ENCODE measurements at regions not wholly inside any gene's neighbourhood (a gene's known extent, or its start where the extent isn't known, plus 50 kb on each side); places are given as distances from the start of the nearest gene placed in this dataset.
"Not testable (repeated sequence)": the region's sequence is repeated elsewhere in the genome, so short reads cannot be mapped to it uniquely, and the experiment has no call there.

DNA sequence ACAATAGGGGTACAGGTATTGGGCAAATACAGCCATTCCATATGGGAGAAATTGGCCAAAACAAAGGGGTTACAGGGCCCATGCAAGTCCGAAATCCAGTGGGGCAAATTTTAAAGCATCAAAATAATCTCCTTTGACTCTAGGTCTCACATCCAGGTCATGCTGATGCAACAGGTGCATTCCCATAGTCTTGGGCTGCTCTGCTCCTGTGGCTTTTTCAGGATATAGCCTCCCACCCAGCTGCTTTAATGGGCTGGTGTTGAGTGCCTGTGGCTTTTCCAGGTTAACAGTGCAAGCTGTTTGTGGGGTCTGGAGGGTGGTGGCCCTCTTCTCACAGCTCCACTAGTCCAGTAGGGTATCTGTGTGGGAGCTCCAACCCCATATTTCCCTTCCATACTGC, 607.1 kb downstream of the MEI4 start:
- no peak for DNase-seq
- H3K9ac ChIP-seq (ENCODE audit: low read length): no peak overlapping the region
- H3K9me3 ChIP-seq (ENCODE audit: control insufficient read depth, low read length): no peaks in the 10 kb centered on the region
- no peak overlapping the region for H2AFZ ChIP-seq (ENCODE audit: low read depth, low read length)
- H3K27ac ChIP-seq (ENCODE audit: low read length, poor library complexity, severe bottlenecking): no peak overlapping the region
- no CpG with 5 or more reads among the region's 1 CpG for WGBS
- H2AK5ac ChIP-seq (ENCODE audit: low read length, severe bottlenecking): no peak overlapping the region
- no peak overlapping the region for H3K14ac ChIP-seq (ENCODE audit: low read length in 2 of 2)
- H2BK15ac ChIP-seq (ENCODE audit: low read depth, poor library complexity, severe bottlenecking): no peak overlapping the region
- H3K4me1 ChIP-seq (ENCODE audit: control insufficient read depth, insufficient read depth, low read depth, low read length): no peaks in the 10 kb centered on the region
- H4K8ac ChIP-seq (ENCODE audit: low read length): no peak overlapping the region
- H3K23ac ChIP-seq (ENCODE audit: low read length in 2 of 2): no peak overlapping the region
- no peak overlapping the region for H3K4me2 ChIP-seq (ENCODE audit: low read length, poor library complexity, severe bottlenecking)
- H2BK120ac ChIP-seq (ENCODE audit: low read depth, low read length): no peak overlapping the region
- no peak overlapping the region for H4K91ac ChIP-seq (ENCODE audit: low read length)
- no peak overlapping the region for H3K4me3 ChIP-seq (ENCODE audit: insufficient read depth in 1 of 2, low read depth in 1 of 2, low read length in 2 of 2)
- H3K79me1 ChIP-seq (replicated peaks; ENCODE audit: low read length, poor library complexity, severe bottlenecking): no peaks in the 10 kb centered on the region
- no peak overlapping the region for H3K4ac ChIP-seq (ENCODE audit: low read depth in 1 of 2, low read length in 2 of 2)
- no peak overlapping the region for H2BK5ac ChIP-seq (ENCODE audit: low read depth, low read length, poor library complexity, severe bottlenecking)
- H3K36me3 ChIP-seq (ENCODE audit: control insufficient read depth in 1 of 2, insufficient read depth in 2 of 2, low read depth in 1 of 2, low read length in 2 of 2): no peaks in the 10 kb centered on the region
- H3K27me3 ChIP-seq (ENCODE audit: control insufficient read depth in 1 of 2, insufficient read depth in 1 of 2, low read length in 2 of 2): no peaks in the 10 kb centered on the region
- H3K18ac ChIP-seq (ENCODE audit: low read depth in 1 of 2, low read length in 2 of 2): no peak overlapping the region
- no peak overlapping the region for H2BK12ac ChIP-seq (ENCODE audit: low read length in 2 of 2)

DNA sequence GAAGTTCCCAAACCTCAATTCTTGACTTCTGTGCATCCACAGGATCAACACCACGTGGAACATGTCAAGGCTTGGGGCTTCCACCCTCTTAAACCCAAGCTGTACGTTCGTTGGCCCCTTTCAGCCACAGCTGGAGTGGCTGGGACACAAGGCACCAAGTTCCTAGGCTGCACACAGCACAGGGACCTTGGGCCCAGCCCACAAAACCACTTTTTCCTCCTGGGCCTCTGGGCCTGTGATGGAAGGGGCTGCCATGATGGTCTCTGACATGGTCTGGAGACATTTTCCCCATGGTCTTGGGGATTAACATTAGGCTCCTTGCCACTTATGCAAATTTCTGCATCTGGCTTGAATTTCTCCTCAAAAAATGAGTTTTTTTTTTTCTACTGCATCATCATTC, 606.9 kb upstream of the IRAK1BP1 start:
- H3K23ac ChIP-seq (ENCODE audit: low read length in 2 of 2); H3K4me3 ChIP-seq (ENCODE audit: insufficient read depth in 1 of 2, low read depth in 1 of 2, low read length in 2 of 2); H3K36me3 ChIP-seq (ENCODE audit: control insufficient read depth in 1 of 2, insufficient read depth in 2 of 2, low read depth in 1 of 2, low read length in 2 of 2); H3K14ac ChIP-seq (ENCODE audit: low read length in 2 of 2); H3K27ac ChIP-seq (ENCODE audit: low read length, poor library complexity, severe bottlenecking); H2BK120ac ChIP-seq (ENCODE audit: low read depth, low read length); H2AK5ac ChIP-seq (ENCODE audit: low read length, severe bottlenecking); DNase-seq; H3K18ac ChIP-seq (ENCODE audit: low read depth in 1 of 2, low read length in 2 of 2); H3K9ac ChIP-seq (ENCODE audit: low read length); H3K79me1 ChIP-seq (replicated peaks; ENCODE audit: low read length, poor library complexity, severe bottlenecking); H4K91ac ChIP-seq (ENCODE audit: low read length); H3K27me3 ChIP-seq (ENCODE audit: control insufficient read depth in 1 of 2, insufficient read depth in 1 of 2, low read length in 2 of 2); H2BK12ac ChIP-seq (ENCODE audit: low read length in 2 of 2); H2BK15ac ChIP-seq (ENCODE audit: low read depth, poor library complexity, severe bottlenecking); H2AFZ ChIP-seq (ENCODE audit: low read depth, low read length); H3K4me1 ChIP-seq (ENCODE audit: control insufficient read depth, insufficient read depth, low read depth, low read length); H4K8ac ChIP-seq (ENCODE audit: low read length); H2BK5ac ChIP-seq (ENCODE audit: low read depth, low read length, poor library complexity, severe bottlenecking); H3K9me3 ChIP-seq (ENCODE audit: control insufficient read depth, low read length); H3K4me2 ChIP-seq (ENCODE audit: low read length, poor library complexity, severe bottlenecking); H3K4ac ChIP-seq (ENCODE audit: low read depth in 1 of 2, low read length in 2 of 2): not testable (repeated sequence)
- no CpG with 5 or more reads among the region's 3 CpGs for WGBS

DNA sequence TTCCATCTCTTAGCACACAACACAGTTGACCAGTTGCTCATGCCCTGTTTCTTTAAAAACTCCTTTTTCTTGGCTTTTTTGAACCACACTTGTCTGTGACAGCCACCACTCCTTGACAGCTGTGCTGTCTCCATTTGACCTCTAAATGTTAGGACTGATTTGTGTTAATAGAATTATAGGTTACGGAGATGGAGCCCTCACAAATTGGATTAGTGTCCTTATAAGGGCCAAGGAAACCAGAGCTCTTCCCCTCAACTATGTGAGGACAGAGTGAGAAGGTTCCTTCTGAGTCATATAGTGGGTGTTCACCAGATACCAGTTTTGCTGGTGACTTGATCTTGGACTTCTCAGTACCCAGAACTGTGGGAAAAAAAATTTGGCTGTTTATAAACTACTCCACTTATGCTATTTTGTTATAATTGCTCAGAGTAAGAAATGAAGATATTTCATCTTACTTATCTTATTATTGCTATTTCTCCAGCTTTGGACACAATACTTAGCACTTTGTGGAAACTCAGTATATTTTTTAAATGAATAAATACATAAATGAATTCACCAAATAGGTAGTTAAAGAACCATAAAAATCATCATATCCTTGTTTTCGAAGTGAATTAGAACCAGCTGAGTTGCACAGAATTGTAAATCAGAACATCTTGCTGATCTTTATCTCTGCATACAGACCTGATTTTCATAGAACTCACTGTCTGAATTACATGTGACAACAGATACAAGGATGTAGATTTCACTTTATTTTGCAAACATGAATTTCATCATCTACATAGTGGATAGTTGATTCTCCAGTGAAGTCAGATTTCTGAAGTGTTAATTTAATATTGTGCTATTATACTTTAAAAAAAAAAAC, 598.5 kb upstream of the IRAK1BP1 start:
- Histone ChIP-seq H2BK120ac (ENCODE audit: low read depth, low read length) (no peak overlapping the region), H3K14ac (ENCODE audit: low read length in 2 of 2) (no peak overlapping the region), H3K27ac (ENCODE audit: low read length, poor library complexity, severe bottlenecking) (no peak overlapping the region), H2BK15ac (ENCODE audit: low read depth, poor library complexity, severe bottlenecking) (no peak overlapping the region), H3K79me1 (replicated peaks; ENCODE audit: low read length, poor library complexity, severe bottlenecking) (no peaks in the 10 kb centered on the region), H3K27me3 (ENCODE audit: control insufficient read depth in 1 of 2, insufficient read depth in 1 of 2, low read length in 2 of 2) (no peaks in the 10 kb centered on the region), H2BK12ac (ENCODE audit: low read length in 2 of 2) (no peak overlapping the region), H3K4ac (ENCODE audit: low read depth in 1 of 2, low read length in 2 of 2) (no peak overlapping the region), H2AFZ (ENCODE audit: low read depth, low read length) (no peak overlapping the region), H3K18ac (ENCODE audit: low read depth in 1 of 2, low read length in 2 of 2) (no peak overlapping the region), H2AK5ac (ENCODE audit: low read length, severe bottlenecking) (no peak overlapping the region), H3K9ac (ENCODE audit: low read length) (no peak overlapping the region), H3K4me1 (ENCODE audit: control insufficient read depth, insufficient read depth, low read depth, low read length) (no peaks in the 10 kb centered on the region), H3K23ac (ENCODE audit: low read length in 2 of 2) (no peak overlapping the region), H3K9me3 (ENCODE audit: control insufficient read depth, low read length) (no peaks in the 10 kb centered on the region), H4K91ac (ENCODE audit: low read length) (no peak overlapping the region), H3K4me2 (ENCODE audit: low read length, poor library complexity, severe bottlenecking) (no peak overlapping the region), H4K8ac (ENCODE audit: low read length) (no peak overlapping the region), H3K4me3 (ENCODE audit: insufficient read depth in 1 of 2, low read depth in 1 of 2, low read length in 2 of 2) (no peak overlapping the region), H2BK5ac (ENCODE audit: low read depth, low read length, poor library complexity, severe bottlenecking) (no peak overlapping the region), H3K36me3 (ENCODE audit: control insufficient read depth in 1 of 2, insufficient read depth in 2 of 2, low read depth in 1 of 2, low read length in 2 of 2) (no peaks in the 10 kb centered on the region)
- no peak for DNase-seq
- WGBS: no CpG with 5 or more reads among the region's 2 CpGs

DNA sequence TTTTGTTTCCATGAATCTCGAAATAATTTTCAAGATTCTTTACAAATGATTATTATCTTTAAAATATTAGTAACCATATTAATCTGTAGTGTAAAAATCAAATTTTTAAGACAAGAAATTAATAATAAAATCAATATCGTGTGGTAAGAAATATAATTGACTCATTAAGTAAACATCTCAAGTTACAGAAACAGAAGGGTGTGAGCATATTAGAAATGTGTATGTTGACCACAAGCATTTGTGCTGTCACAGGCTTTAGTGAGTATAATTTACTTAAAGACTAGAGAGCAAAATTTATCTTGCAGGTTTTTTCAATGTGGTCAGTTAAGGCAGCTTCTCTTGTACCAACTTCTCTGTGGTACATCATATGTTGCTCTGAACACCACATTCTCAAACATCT, 566.5 kb upstream of the IRAK1BP1 start:
- no peaks in the 10 kb centered on the region for H3K9me3 ChIP-seq (ENCODE audit: control insufficient read depth, low read length)
- H3K9ac ChIP-seq (ENCODE audit: low read length): no peak overlapping the region
- no peak overlapping the region for H3K4me2 ChIP-seq (ENCODE audit: low read length, poor library complexity, severe bottlenecking)
- H3K4ac ChIP-seq (ENCODE audit: low read depth in 1 of 2, low read length in 2 of 2): no peak overlapping the region
- WGBS: no CpG with 5 or more reads among the region's 2 CpGs
- H3K36me3 ChIP-seq (ENCODE audit: control insufficient read depth in 1 of 2, insufficient read depth in 2 of 2, low read depth in 1 of 2, low read length in 2 of 2): no peaks in the 10 kb centered on the region
- no peak overlapping the region for H2BK12ac ChIP-seq (ENCODE audit: low read length in 2 of 2)
- no peak overlapping the region for H3K23ac ChIP-seq (ENCODE audit: low read length in 2 of 2)
- no peak overlapping the region for H3K27ac ChIP-seq (ENCODE audit: low read length, poor library complexity, severe bottlenecking)
- H3K14ac ChIP-seq (ENCODE audit: low read length in 2 of 2): no peak overlapping the region
- no peaks in the 10 kb centered on the region for H3K4me1 ChIP-seq (ENCODE audit: control insufficient read depth, insufficient read depth, low read depth, low read length)
- DNase-seq: no peak
- no peak overlapping the region for H4K91ac ChIP-seq (ENCODE audit: low read length)
- no peak overlapping the region for H2BK15ac ChIP-seq (ENCODE audit: low read depth, poor library complexity, severe bottlenecking)
- no peak overlapping the region for H2AFZ ChIP-seq (ENCODE audit: low read depth, low read length)
- H2BK5ac ChIP-seq (ENCODE audit: low read depth, low read length, poor library complexity, severe bottlenecking): no peak overlapping the region
- no peak overlapping the region for H4K8ac ChIP-seq (ENCODE audit: low read length)
- no peak overlapping the region for H3K18ac ChIP-seq (ENCODE audit: low read depth in 1 of 2, low read length in 2 of 2)
- no peak overlapping the region for H2BK120ac ChIP-seq (ENCODE audit: low read depth, low read length)
- H2AK5ac ChIP-seq (ENCODE audit: low read length, severe bottlenecking): no peak overlapping the region
- H3K27me3 ChIP-seq (ENCODE audit: control insufficient read depth in 1 of 2, insufficient read depth in 1 of 2, low read length in 2 of 2): no peaks in the 10 kb centered on the region
- H3K79me1 ChIP-seq (replicated peaks; ENCODE audit: low read length, poor library complexity, severe bottlenecking): no peaks in the 10 kb centered on the region
- no peak overlapping the region for H3K4me3 ChIP-seq (ENCODE audit: insufficient read depth in 1 of 2, low read depth in 1 of 2, low read length in 2 of 2)

All from mesenchymal stem cell (in vitro differentiated cells and primary cell).